ENCODE measurements at regions not wholly inside any gene's neighbourhood (a gene's known extent, or its start where the extent isn't known, plus 50 kb on each side); places are given as distances from the start of the nearest gene placed in this dataset.
"Not testable (repeated sequence)": the region's sequence is repeated elsewhere in the genome, so short reads cannot be mapped to it uniquely, and the experiment has no call there.

GRCh38 chr9:33705440-33705839 is 89.9 kb upstream of the PRSS3 start:
- not testable (repeated sequence) for TF ChIP-seq CTCF (IDR thresholded peaks at IDR 0.05; ENCODE audit: extremely low read depth in 1 of 2, insufficient read depth in 1 of 2, low read depth in 1 of 2, low read length in 2 of 2); POLR2A (IDR thresholded peaks at IDR 0.05; ENCODE audit: low read depth, low read length); EZH2 (IDR thresholded peaks at IDR 0.05; ENCODE audit: borderline replicate concordance, low read depth, low read length, severe bottlenecking); FOS (IDR thresholded peaks at IDR 0.05; ENCODE audit: borderline replicate concordance, insufficient read depth, low read length); POLR2AphosphoS5 (IDR thresholded peaks at IDR 0.05; ENCODE audit: insufficient read depth, low read depth, low read length); MYC (IDR thresholded peaks at IDR 0.05; ENCODE audit: low read depth, low read length); GATA2 (IDR thresholded peaks at IDR 0.05; ENCODE audit: insufficient read depth, insufficient read length, low read depth, low read length)
- TF ChIP-seq, protein P1, sequence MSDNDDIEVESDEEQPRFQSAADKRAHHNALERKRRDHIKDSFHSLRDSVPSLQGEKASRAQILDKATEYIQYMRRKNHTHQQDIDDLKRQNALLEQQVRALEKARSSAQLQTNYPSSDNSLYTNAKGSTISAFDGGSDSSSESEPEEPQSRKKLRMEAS (IDR thresholded peaks at IDR 0.05; ENCODE audit: insufficient read depth, insufficient read length): not testable (repeated sequence)

Measured in endothelial cell of umbilical vein (primary cell).